Esophagus muscularis mucosa (tissue), 3 donors: ENCODE measurements at regions not wholly inside any gene's neighbourhood (a gene's known extent, or its start where the extent isn't known, plus 50 kb on each side); places are given as distances from the start of the nearest gene placed in this dataset.

Experiments used
- CTCF ChIP-seq, 3 experiments: fragments of 200-600 bp in 2 of 3; fragments of 450-650 bp in 1 of 3; sonication (generic) in 2 of 3; IDR thresholded peaks; one replicate each; pipeline ENCODE4 v1.5.1; 2017 to 2019; ENCODE audit warnings: antibody characterized with exemption in 3 of 3, mild to moderate bottlenecking in 2 of 3, moderate library complexity in 1 of 3
- POLR2A ChIP-seq: fragments of 450-650 bp; IDR thresholded peaks from one replicate; pipeline ENCODE4 v1.6.1; 2017; ENCODE audit warnings: antibody characterized with exemption, moderate library complexity, mild to moderate bottlenecking, low read depth
- POLR2AphosphoS5 ChIP-seq, 2 donors: sonication (generic); formaldehyde crosslinking; IDR thresholded peaks; one replicate each; pipeline ENCODE4 v1.6.1; 2017; ENCODE audit warnings: antibody characterized with exemption in 2 of 2

DNA sequence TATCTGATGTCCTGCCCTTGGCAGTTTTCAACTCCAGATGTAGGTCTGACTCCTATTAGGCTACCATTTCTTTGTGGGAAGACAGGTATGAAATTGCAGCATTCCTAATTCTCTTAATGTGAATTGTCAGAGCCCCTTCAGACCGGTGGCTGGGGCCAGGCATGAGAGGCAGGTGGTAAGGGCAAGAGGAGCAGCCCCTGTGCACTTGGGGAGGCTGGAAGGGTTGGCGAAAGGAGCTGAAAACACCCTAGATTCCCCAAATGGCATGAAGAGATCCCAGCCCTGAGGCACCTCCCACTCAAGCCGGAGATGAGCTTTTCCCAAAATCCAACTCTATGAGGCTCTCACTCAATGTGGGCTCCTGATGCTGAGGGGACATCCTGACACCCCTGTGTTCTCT lies 453.2 kb downstream of the NR2F2 start:
- TF ChIP-seq CTCF (IDR thresholded peaks at IDR 0.05) (no peak), POLR2AphosphoS5 (IDR thresholded peaks at IDR 0.05) (no peak), POLR2A (no peak)
